ENCODE measurements at regions not wholly inside any gene's neighbourhood (a gene's known extent, or its start where the extent isn't known, plus 50 kb on each side); places are given as distances from the start of the nearest gene placed in this dataset.
A peak's percentile ranks its signal among the peaks of the same experiment; 100 is the strongest.
"Not testable (repeated sequence)": the region's sequence is repeated elsewhere in the genome, so short reads cannot be mapped to it uniquely, and the experiment has no call there.

DNA sequence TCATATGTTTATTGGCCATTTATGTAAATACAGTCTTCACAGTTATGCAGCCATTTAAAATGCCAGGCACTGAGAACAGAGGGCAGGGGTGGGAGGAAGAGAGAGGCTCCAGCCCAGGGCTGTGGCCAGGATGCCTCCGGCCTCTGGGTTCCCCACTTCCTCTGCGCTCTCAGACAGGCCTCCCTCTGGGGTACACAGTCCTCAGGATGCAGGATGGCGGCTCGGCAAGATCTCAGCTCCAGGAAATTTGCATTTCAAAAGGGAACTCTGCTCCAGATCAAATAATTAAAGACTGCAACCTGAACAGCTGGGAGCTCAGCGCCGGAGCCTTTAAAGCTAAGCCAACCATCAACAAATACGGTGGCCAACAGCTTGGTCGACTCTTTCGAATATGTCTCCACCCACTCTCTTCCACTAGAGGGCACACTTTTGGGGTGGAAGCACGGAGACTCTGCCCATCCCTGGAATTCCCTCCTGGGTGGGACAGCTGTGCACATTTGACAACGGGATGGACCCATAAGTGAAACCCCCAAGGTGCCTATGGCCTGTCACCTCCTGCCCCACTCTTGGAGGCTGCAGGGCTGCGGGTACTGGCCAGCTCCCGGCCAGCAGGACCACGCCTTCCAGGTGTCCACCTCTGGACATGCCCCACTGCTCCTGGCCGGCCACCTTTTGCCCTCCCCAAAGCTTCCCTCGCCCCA lies 1044.7 kb downstream of the BRD1 start:
- peak in 1 of 2 donors; percentile 1 for DNase-seq

- DNase-seq, result no peak
Observed at GRCh38 chr22:48782326-48782725, 1045.3 kb downstream of the BRD1 start.

DNA sequence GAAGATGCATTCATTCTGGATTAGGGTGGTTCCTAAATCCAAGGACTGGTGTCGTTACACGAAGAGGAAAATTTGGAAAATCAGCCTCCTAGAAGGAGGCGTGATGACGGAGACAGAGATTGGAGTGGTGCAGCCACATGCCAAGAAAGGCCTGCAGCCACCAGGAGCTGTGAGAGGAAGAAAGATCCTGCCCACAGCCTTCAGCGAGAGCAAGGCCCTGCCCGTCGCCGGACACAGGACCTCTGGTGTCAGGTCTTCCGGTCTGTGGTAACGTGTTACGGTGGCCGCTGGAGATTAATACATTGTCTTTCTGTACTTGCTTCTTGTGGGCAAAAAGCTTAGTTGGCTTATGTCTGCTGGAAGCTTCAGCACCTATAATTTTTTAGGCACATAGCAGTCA lies 1045.8 kb downstream of the BRD1 start:
- no peak for DNase-seq

GRCh38 chr22:48781391-48781790 lies 1046.3 kb downstream of the BRD1 start:
- DNase-seq, result no peak

DNA sequence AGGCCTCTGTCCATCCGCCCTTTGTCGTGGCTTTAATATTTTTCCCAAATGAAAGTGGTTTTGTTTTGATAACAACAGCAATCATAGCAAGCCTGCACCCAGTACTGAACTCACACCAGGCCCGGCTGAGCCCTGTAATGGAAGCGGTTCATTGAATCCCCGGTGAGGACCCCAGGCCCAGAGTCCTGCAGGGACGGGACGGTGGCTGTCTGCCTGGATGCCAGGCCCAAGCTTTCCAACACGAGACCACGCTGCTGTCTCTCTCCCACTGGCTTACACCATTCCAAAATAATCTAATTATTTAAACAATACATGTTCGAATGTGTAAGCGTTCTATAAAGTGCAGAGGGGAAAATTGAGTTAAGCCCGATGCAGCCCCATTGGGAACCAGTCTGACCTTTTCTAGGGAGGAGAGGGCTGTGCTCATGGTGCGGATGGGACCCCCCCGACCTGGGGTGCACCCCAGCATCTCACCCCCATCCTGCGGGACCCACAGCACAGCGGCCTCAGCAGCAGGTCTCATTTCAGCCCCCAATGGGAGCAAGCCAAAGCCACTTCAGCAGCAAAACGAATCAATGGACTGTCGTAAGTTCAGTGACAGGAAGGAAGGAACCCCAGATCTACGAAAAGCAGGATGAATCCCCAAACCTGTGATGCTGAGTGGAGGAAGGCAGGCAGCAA lies 1046.9 kb downstream of the BRD1 start:
- DNase-seq, result no peak

DNA sequence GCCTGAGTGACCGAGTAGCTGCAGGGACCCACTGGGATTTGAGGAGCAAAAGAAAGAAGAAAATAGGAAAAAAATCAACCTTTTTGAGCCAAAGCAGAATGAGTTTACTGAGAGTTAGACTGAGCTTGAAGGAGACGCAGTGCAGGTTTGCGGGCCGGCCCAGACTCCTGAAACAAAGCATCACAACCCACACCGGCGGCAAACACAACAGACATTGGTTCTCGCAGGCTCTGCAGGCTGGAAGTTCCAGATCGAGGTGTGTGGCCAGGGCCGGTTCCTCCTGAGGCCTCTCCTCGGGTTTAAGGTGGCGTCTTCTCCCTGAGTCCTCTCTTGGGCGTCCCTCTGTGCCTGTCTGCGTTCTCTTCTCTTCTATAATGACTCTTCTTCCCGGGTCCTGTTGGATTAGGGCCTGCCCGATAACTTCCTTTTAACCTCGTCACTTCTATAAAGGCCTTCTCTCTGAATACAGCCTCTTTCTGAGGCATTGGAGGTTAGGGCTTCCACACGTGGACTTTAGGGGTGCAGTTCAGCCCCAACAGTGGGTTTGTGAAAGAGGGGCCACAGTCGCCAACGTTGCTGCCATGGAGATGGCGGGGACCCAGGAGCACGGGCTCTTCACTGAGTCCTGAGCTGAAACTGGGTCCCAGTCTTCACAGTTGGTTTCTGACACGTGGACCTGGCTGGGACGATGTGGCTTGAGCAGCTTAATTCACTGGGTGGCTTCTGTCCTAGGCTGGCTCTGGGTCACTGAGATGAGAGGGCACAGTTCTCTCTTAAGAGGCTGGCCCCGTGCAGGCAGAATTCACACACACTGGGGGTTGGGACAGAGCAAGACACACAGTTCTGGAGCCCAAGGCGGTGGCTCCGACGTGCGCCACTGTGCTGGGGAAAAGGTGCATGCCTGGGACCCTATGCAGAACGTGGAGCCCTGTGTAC lies 1047.7 kb downstream of the BRD1 start:
- DNase-seq, result no peak

DNA sequence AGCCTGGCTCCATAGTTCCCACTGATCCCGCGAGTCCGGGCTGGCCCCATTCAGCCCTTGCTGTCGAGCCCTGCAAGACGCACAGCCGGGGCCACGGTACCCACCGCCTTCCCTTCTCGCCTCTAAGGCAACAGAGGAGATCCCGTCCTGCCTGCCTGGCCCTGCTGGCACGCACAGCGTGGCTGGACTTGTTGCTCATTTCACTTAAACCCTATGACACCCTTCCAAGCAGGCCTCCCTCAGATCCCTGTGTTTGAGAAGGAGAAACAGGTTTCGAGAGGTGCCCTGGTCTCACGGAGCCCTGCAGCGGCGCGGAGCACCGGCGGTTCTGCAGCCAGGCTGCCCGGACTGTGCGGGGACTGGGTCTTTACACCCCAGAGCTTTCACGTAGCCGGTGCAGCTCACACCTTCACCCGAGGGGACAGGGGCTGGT lies 1048.4 kb downstream of the BRD1 start:
- no peak for DNase-seq

GRCh38 chr22:48778308-48779195 lies 1049.1 kb downstream of the BRD1 start:
- no peak for DNase-seq

GRCh38 chr22:48772286-48772907 lies 1055.3 kb downstream of the BRD1 start:
- DNase-seq, result no peak

DNA sequence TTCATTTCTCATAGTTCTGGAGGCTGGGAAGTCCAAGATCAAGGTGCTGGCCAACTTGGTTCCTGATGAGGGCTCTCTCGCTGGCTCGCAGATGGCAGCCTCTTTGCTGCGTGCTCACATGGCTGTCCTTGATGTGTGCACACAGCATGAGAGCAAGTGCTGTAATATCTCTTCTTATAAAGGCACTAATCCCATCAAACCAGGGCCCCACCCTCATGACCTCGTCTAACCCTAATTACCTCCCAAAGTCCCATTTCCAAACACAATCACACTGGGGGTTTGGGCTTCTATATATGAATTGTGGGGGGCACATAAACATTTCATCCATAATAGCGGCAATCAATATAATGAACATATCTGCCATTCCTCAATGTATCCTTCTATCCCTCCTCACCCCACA lies 1062.1 kb downstream of the BRD1 start:
- no peak for DNase-seq

DNA sequence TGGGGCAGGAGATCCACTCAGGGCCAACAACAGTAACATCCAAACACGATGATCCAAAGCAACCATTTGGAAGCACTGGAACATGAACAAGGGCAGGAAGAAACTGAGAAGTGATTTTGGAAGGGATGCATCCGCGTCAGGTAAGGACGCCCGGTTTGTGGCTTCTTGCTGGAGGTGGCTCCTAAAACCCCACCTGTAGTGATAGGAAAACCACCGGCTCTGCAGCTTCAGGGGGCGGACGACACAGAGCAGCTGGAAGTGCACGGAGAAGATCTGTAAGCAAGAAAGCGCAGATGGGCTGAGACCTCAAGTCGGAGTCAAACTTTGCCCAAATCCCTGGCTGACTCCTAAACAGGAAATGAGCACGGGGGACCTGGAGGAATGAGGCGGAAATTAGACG lies 1066.1 kb downstream of the BRD1 start:
- no peak for DNase-seq

- no peak for DNase-seq
Observed at GRCh38 chr22:48760481-48761390, 1066.9 kb downstream of the BRD1 start.

DNA sequence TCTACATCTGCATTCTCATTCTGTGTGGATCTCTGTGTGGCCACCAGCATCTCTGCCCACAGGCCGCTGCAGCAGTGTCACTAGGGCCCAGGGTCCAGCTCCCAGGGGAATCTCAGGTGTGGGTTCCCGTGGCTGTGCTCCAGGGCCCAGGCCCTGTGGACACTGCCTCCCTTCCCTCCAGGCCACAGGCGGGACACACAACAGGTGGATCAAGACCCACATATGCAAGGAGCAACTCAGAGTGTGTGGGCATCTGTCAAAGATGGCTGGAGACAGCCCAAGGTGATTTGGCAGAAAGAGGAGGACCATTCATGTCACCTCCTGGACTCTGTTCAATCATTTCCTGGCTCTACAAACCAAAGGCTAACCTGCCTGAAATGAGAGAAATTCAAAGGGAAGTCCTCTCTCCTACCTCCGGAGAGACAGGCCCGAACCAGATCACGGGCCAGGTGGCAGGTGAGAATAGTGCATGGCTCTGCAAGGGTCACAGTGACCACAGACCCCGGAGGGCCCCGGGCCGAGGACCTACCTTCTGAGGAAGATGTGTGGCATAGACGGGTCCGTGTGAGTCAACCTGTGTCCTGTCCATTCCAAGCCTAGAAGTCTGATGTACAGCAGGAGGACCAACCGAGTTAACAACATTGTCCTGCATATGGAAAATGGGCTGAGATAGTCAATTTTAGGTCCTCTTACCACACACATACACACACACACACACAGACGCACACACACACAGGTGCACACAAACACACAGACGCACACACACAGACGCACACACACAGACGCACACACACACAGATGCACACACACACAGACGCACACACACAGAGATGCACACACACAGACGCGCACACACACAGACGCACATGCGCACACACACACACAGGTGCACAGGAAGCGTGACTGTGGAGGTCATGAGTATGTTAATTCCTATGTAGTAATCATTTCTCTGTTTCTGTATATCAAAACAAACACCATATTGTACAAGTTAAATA lies 1068.5 kb downstream of the BRD1 start:
- no peak for DNase-seq

DNA sequence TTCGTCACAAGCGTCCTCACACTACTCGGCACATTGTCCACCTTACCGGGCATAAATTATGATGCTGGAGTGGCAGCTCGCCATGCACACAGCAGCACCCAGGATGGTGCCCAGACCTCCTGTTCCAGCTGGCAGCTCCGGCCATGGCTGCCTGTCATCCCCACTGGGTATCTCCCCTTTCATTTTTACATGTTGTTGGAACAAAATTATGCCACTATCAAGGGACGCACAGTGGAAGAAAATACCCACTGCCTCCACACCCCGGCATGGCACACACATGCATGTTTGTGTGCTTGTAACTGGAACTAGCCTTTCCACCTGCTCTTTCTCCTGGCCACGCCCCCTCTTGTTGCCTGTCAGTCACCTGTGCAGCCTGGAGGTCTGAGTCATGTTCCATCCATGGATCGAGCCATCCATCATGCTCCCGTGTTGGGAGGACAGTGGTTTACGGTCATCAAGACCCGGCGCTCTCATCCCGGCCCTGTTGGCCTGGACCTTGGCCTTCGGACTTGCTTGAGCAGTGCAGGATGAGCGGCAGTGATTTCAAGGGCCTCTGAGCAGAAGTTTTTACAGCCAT lies 1069.6 kb downstream of the BRD1 start:
- no peak for DNase-seq

DNA sequence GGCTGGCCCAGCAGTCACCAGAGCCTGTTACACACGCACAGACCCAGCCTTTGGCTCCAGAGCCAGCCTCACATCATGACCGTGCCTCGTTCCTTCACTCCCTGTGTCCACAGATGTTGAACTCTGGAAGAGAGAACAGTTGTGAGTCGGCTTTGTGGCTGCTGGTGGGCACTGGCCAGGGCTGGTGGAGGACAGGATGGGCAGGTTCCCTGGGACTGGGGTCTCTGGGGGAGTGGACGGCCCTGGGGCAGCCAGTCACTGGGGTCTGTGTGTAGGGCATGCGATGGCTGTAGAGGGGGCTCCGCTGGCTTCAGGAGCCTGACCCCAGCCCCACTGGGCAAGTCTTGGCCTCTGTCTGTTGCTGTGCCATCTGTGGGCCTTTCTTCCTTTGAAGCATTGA lies 1070.1 kb downstream of the BRD1 start:
- no peak for DNase-seq

DNA sequence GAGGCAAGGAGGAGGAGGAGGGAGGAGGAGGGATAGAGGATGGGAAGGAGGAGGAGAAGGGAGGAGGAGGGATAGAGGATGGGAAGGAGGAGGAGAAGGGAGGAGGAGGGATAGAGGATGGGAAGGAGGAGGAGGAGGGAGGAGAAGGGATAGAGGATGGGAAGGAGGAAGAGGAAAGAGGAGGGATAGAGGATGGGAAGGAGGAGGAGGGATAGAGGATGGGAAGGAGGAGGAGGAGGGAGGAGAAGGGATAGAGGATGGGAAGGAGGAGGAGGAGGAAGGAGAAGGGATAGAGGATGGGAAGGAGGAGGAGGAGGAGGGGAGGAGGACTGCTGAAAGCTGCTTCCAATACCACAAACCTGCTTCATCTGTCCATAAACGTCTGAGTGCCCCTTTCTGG lies 1070.5 kb downstream of the BRD1 start:
- not testable (repeated sequence) for DNase-seq

DNA sequence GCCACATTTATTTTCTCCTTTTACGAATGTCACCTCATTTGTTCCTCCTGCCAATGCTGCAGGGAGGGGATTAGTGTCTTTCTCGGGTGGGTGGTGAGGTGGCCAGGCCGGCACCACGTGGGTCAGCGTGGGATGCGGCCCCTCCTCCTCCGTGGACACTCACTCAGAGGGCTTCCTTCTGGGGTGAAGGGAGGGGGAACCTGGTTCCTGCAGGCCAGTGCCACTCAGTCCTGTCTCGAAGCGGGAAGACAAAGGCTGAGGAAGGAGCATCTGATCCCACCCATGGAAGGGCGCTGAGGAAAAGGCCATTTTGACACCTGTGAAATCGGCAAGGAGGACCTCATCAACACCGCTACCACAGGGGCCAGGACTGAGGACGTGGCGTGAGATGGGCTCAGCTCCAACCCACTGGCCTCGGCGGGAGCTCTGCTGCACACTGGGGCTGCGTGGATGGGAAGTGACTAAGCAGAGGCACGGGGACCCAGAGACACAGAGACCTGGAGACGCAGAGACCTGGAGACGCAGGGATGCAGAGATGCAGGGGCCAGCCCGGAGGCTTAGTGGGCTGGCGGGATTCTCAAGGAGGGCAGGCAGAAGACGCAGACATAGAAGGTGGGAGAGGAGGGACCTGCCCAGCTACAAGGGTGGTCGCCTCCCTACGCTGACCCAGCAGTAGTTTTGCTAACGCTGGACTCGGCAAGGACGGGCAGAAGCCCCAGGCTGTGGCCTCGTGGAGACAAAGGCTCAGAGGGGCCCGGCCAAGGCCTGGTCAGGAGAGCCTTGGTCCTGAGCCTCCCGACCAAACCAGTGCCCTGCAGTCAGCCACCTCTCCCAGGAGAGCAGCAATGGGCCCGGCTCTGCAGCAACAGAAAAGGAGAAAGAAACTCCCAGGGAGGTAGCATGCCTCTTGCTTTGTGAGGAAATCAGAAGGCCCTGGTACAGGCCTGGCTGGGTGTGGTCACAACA lies 1071.2 kb downstream of the BRD1 start:
- no peak for DNase-seq

Data from inflammatory macrophage treated with lipopolysaccharide for 1 hour (primary cell).